HG02678 (cell line): ENCODE measurements at regions not wholly inside any gene's neighbourhood (a gene's known extent, or its start where the extent isn't known, plus 50 kb on each side); places are given as distances from the start of the nearest gene placed in this dataset.
"Not testable (repeated sequence)": the region's sequence is repeated elsewhere in the genome, so short reads cannot be mapped to it uniquely, and the experiment has no call there.

Source experiments
- ATAC-seq: cut with Tn5 transposase; IDR thresholded peaks from one replicate; pipeline ENCODE4 v1.9.1; 2021; ENCODE audit warnings: mild to moderate bottlenecking, moderate library complexity; ENCODE audit not compliant: unreplicated experiment

- not testable (repeated sequence) for ATAC-seq
Observed at GRCh38 chr11:49817705-49818430, 134.3 kb upstream of the OR4C13 start.

GRCh38 chr11:49823188-49823587, 129.0 kb upstream of the OR4C13 start:
- ATAC-seq: not testable (repeated sequence)

- ATAC-seq: not testable (repeated sequence)
Observed at GRCh38 chr11:49850541-49850940, 101.7 kb upstream of the OR4C13 start.

- no peak for ATAC-seq
Observed at GRCh38 chr11:49851511-49851910, 100.7 kb upstream of the OR4C13 start.

GRCh38 chr11:49851971-49852389, 100.2 kb upstream of the OR4C13 start:
- no peak for ATAC-seq

- not testable (repeated sequence) for ATAC-seq
Observed at GRCh38 chr11:49888875-49889274, 63.3 kb upstream of the OR4C13 start.

GRCh38 chr11:49891910-49892671, 60.1 kb upstream of the OR4C13 start:
- not testable (repeated sequence) for ATAC-seq

- not testable (repeated sequence) for ATAC-seq
Observed at GRCh38 chr11:49893442-49893841, 58.7 kb upstream of the OR4C13 start.
